Stimulated activated naive CD4-positive, alpha-beta T cell treated with Interleukin-2 at 50 U/mL for 16 hours (primary cell): ENCODE measurements at regions not wholly inside any gene's neighbourhood (a gene's known extent, or its start where the extent isn't known, plus 50 kb on each side); places are given as distances from the start of the nearest gene placed in this dataset.

Source experiments
- DNase-seq: peaks from one replicate; lab custom pipeline; 2025; lab: John Stamatoyannopoulos, UW

DNA sequence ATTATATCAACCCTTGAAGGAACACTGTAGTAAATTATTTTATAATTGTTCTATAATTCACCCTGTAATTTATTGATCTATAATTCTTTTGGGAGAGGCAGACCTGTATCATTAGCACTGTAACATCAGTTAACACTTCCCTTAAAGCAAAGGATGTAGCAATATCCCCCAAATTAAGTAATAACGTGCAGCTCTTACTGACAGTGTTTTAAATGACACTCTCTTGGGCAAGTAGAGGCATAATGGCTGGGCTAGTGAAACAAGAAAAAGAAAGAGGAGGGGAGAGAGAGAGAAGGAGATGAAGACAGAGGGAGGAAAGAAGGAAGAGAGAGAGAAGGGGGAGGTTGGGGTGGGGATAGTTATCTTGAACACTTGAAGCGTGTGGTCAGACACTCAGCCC is 161.0 kb upstream of the RNF32 start:
- DNase-seq = no peak

DNA sequence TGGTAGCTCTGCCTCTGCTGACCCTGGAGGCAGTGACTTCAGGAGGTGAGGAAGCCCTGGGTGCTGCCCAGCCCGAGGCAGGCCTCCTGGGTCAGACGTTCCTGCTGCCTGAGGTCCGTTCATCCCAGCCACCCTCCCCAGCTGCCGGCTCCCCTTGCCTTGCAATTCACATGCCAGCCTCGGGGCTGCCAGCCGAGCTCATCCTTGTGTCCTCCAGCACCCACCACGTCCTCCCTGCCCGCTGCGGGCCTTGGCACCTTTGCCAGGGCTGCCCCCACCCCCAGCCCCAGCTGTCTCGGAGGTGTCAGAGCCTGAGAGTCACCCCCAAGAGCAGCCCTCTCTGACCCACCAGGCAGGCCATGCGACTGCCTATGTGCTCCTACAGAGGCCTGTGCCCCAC is 162.1 kb upstream of the RNF32 start:
- no peak for DNase-seq

DNA sequence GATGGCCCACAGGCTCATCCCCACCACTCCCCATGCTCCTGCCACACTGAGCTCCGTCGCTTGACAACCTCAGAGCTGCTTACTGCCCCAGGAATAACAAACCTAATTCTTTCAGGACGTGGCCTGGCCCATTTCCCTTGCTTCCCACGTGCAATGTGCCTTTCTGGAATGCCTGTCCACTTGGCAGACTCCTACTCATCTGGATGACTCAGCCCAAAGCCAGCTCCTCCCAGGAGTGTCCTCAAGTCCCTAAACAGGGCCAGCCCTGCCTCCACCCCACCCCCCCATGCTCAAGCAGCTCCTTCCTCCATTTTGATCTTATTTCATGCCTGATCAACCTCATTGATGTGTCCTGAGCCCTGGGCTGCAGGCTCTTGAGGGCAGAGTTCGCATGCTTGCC is 164.9 kb upstream of the RNF32 start:
- DNase-seq = no peak

DNA sequence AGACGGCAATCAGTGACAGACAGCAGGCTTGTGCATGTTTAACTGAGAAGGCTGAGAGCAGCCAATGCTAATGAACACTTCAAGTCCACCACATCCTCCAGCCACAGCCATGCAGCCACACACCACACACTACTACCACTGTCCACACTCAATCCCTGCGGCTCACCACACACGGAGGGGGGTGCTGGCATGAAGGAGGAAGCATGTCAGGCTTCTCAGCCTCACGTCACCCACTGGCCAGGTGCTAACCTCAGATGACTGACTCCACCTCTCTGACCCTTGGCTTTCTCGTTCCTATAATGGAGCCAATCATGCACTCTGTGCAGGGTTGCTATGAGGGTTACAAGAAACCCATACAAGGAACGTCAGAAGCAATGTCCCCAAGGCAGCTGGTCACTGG is 165.4 kb upstream of the RNF32 start:
- no peak for DNase-seq

DNA sequence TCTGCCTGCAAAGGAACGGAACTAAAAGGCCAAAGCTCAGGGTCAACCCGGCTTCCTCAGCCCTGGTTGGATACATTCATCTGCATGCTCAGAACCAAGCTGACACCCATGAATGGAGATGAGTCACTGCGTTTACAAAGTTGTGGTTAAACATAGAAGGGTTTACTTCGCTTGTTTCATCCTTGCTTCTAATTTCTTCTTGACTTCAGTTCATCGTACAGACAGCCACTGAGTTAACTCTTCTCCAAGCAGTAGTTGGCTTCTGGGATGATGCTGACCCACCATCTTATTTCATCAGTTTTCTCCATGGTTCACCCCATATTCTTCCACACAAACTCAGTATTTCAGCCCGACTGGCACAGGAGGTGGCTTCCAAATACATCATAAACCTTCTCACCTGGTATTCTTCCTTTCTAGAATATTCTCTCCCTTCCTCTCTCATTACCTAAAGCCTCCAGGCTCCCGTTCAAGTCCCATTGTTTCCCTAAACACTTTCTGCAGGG is 166.3 kb upstream of the RNF32 start:
- no peak for DNase-seq

DNA sequence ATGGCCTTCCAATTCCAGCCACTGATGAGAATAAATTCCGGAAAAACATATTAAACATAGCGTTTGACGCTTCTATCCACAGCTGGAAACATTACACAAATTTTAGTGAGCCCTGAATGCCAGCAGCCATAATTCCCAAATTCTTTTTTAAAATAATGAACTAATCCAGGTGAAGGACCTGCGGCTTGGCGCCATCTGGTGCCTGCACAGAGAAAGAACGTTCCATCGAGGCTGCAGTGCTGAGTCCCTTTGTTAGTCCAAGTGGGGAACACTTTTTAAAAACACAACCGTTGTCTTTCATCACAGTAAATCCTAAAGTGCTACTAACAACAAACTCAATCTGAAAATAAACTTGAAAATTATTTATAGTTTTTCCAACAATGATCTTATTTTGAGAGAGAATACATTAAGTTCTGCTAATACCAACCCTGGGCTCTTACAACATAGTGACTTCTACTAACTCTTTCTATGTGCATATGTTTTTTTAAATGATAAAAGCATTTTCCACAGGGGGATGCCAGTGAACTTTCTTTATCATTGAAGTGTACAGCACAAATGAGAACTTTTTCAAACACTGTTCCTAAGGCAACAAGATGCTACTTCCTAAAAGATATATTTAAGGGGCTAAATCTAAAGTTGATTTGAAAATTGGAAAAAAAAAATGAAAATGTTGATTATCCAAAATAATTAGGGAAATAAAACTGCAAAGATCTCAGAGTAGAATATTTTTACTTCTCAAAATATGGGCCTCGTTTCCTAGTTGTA is 166.9 kb upstream of the RNF32 start:
- DNase-seq = no peak

DNA sequence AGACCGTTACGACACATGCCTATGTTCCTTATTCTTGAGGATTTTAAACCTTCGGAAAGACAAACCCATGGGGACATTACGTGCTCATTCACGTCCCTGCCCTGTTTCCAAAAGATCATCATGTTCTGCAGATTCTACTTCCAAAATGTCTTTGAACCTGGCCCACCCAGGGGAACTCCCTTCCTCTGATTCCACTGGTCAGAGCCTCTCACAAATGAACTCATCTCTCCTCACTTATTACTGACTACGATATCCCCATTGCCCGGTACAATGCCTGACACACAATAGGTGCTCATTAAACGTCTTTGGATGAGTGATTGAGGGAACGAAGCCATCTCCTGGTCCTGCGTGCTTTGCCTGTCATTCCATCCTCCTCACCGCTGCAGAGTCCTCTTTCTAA is 168.3 kb upstream of the RNF32 start:
- no peak for DNase-seq

DNA sequence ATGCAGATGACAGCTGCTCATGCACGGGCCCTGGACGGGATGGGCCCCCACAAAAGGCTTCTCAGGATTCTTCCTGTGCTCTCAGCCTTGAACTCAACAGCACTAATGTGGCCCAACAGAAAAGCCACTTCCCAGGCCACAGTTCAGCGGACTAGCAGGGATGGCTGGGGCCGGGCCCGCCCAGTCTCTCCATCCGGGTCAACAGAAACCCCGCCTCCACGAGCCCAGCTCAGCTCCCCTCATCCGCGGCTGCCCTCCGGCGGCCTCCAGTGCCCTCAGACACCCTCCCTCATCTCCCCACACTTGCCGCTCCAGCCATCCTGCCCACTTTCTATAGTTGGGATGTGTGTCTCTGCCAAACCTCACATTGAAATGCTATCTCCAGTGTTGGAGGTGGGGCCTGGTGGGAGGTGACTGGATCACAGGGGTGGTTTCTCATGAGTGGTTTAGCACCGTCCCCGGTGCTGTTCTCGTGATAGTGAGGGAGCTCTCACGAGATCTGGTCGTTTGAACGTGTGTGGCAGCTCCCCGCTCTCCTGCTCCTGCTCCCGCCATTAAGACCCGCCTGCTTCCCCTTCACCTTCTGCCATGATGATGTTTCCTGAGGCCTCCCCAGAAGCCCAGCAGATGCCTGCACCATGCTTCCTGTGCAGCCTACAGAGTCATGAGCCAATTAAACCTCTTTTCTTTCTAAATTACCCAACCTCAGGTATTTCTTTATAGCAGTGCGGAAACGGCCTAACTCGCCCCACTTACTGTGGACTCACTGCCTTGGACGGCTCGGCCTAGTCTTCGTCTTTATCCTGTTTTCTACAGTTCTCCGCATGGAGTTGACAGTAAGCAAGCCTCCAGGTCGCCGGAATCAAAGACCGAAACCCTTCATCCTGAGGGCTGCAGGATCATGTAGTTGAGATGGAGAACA is 169.9 kb upstream of the RNF32 start:
- DNase-seq = no peak

DNA sequence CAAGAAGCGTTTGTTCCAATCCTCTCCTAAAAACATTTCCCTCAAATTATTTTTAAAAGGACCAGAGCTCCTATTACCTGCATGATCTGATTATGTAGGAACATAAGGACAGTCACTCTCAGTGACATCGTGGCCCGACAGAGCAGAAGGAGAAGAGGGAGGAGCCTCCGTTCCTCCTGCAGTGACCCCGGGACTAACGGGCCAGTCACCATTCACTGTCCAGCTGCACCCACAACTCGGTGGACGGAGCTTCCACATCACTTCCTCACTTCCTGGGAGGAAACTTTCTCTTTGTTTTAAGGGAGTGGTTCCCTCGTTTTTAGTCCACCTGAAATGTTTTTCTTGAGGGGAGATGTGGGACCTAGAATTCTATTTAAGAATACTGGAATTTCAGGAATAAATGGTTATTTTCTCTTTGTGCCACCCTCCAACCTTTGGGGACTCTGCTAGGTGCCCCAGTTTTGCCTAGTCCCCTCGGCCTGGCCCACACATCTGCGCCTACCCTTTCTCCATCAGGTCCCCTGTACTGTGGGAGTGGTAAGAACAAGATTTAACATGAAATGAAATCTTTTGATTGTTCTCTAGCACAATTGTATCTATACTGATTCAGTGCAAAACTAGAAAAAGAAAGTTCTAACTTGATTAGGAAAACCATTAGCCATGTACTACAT is 173.5 kb upstream of the RNF32 start:
- DNase-seq = no peak

DNA sequence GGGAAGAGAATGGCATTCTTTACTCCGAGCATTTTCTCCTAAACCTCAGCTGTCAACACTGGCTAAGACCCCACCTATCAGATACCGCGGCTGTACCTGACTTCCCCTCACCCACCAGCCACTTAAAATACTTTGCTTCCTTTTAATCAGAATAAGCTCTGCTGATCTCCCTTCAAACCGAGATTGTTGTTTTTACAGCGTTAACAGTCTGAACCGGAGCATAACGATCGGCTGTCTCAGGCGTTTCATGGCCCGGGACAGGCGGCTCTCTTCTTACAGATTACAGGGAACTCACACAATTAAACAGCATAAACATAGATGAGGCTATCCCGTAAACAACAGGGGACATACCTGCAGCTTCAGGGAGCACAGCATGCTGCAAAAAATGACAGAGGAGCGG is 174.3 kb upstream of the RNF32 start:
- no peak for DNase-seq

DNA sequence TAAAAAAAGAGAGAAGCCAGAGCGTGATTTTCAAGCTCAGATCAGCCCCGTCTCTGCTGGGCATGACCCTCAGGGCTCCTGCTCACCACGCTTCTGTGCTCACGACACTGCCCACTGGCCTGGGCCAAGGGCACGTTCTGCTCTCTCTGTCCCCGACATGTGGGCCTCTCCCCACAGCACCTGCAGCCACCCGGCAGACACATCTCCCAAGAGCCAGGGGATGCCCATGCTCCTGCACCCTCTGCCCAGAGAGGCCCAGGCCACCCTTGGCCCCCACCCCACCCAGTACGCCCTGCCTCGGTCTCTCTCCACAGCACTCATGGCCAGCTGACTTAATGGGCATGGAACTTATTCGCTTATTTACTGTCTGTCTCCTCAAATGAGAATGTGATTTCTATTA is 175.4 kb upstream of the RNF32 start:
- no peak for DNase-seq

DNA sequence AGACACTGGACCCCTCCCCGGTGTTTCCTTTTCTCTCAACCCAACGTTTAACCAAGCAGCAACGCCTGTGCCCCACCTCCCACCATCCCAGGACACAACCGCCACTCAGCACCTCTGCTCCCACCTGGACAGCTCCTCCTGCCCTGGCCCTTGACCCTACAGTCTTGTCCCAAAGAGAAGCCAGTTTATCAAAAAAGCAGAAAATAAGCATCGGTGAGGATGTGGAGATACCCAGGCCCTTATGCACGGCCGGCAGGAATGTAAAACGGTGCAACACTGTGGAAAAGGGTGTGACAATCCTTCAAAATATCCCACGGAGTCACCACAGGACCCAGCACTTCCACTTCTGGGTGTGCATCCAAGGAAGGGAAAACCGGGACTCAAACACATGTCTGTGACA is 176.2 kb upstream of the RNF32 start:
- DNase-seq = no peak

DNA sequence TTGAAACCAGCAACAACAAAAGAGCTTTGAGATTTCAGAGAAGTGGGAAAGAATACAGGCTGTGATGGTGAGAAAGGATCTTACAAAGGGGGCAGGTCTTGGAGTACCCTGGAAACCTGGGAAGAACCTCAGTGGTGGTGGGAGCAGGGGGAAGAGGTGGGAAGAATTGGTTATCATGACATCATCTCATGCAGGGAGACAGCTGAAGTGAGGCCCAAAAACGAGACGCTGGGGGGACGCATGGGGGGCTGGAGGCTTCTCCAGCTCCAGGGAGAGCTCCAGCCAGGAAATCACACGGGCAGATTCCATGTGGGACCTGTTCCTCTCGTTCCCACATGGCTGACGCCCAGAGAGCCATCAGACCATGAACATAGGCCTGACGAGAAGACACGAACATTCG is 177.3 kb upstream of the RNF32 start:
- DNase-seq = no peak

DNA sequence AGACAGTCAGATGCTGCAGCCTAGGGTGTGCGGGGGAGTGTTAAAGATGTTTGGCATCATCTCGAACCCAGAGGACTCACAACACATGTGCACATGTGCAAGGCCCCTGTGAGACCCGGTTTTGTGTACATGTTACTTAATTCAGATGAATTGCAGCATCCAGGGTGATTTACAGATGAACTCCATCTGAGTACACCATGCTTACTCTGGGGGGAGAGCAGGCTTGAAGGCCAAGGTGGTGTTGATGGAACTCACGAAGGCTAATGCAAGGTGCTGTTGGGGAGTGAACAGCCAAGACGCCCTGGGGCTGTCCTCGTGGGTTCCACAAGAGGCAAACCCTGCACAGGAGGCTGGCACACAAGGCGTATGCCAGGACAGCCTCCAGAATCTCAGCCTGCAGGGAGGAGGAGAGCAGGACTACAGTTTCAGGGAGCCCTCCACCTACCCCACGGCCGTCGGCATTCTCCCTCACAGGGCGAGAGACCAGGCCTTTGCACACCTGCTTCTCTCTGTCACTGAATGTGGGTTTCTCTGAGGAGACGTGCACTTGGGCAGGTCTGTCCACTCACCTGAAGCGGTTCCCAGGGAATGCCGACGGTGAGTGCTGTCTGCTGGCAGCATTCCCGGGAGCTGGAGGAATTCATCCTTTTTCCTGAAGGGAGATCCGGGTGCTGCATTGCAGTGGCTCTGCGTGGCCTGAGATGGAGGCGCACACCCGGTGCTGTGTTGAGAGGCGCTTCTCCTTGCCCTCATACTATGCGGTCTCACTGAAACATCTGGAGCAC is 178.5 kb upstream of the RNF32 start:
- DNase-seq = no peak

DNA sequence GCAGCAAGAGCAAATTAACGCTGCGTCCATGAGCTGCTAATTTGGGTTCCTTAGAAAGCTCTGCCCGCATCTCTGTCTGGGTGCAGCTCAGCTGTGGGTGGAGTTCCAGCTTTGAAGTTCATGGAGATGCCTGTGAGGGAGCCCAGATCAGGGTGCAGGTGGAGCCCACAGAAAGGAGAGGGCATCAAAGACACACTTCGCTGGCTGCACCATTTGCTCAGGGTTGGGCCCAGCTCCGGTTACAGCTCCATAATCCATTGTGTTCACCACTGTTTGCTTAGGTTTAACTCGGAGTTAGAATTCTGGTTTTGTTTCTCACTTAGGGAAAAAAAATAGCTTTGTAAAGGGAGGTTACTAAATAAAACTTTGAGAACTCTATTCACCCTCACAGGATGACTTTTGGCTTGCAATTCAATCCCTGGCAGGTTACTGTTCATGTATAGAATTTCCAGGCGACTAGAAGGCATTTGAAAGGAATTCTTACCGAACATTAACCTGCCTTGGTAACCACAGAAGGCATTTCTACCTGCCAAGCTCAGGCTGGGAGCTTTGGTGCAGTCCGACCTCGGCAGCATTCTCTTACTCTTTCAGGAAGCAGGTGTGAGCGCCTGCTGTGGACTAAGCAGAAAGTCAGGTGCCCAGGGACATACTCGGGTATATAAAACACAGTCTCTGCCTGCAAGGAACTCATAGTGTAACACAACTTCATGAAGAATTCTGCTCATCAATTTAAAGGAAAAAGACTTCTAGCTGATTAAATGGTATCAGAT is 179.5 kb upstream of the RNF32 start:
- DNase-seq = no peak

DNA sequence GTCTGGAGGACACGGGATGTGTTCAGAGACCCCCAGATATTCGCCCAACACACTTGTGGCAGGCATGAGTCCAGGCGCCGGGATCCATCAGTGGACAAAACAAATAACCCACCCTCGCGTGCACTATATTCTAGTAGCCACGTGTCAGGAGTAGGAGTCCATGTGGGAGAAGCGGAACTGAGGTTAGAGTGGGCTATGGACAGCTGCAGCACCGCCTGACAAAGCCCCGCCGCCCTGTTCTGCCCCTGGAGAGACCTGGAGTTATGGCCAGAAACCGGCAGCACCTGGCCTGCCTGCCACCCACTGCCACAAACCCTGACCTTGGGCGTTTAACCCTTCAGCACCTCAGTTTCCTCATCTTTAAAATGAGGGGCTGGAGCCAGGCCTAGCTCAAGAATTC is 181.0 kb upstream of the RNF32 start:
- no peak for DNase-seq

DNA sequence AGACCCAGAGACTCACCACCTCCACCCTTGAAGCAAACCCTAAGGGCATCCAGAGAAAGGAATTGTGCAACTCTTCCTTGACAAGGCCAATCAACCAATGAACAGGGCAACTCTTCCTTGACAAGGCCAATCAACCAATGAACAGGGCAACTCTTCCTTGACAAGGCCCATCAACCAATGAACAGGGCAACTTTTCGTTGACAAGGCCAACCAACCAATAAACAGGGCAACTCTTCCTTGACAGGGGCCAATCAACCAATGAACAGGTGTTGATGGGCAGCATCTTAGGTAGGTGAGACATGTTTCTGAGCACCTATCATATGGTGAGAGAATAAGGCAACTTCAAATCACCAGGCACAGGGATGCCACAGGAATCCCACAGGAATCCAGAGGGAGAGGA is 181.5 kb upstream of the RNF32 start:
- no peak for DNase-seq

DNA sequence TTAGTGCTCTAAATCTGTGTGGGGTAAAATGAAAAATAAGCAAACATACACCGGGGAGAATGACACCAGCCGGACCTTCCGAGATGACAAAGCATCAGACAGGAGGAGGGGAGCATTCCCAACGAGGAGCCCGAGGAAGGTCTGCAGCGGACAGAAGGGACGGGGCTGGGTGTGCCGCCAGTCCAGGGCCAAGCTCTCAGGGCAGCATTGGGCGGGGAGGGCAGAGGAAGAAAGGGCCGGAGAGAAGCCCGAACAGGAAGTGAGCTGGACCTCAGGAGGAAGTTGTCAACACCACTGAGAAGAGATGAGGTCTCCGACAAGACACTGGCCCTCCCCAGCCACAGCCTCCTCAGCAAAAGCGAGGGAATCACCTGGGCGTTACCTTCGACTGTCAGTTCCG is 182.6 kb upstream of the RNF32 start:
- no peak for DNase-seq

DNA sequence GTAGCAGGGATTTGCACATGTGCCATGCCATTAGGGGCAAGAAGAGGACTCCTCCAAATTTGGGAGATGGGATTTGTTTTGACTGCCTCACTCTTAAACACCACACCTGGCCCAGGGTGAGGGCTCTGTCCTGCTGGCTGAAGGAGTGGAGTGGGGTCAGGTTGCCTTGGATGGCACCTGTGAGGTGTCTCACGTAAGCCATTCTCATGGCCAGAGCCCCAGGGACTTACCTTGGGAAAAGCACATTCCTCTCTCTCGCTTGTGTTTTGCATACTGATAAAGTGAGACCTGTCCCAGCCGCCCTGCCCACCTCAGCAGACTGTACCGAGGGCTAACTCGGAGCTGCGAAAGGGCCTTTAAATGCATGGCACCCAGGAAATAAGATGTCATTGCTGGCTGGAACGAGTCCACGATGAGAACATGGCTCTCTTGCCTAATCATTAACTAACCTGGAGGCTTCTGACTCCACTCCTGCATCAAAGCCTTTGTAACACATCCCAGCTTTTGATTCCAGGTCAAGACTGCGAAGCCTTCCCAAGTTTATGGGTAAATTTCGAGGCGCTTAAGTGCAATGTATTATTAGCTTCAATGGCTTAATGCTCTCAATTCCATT is 184.0 kb upstream of the RNF32 start:
- no peak for DNase-seq

DNA sequence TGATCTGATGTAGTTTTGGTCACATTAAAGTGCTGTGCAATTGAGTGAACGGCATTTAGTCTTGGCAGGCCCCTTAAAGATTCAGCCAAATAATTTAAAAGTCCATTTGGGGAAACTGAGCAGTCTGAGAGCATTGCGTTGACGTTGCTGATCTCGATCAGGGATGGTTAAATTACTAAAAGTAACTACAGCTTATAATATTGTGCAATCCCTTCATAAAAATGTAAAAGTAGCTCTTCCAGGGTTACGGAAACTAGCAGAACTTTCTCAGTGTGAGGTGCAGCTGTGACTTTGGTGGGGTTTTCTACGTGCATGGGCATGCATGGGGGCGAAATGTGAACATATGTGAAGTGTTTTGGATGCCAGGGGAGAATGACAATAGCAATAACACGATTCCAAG is 184.5 kb upstream of the RNF32 start:
- DNase-seq = no peak

DNA sequence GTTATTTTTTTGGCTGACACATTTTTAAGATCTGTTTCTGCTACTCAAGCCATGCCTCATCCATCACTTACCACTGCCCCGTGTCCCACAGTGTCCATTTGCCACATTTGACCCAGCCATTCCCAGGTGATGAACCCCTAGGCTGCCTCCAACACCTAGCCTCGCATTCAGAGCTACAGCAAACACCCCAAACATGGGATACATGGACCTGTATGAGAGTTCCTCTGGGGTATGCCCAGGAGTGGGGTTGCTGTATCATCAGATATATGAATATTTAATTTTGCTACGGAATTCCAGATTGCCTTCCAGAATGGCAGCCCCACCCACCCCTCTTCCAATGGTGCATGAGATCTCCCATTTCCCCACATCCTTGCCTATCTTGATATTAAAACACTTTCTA is 190.1 kb upstream of the RNF32 start:
- no peak for DNase-seq
